Ishikawa (cell line): ENCODE measurements at regions not wholly inside any gene's neighbourhood (a gene's known extent, or its start where the extent isn't known, plus 50 kb on each side); places are given as distances from the start of the nearest gene placed in this dataset.

Experiments
- CEBPB ChIP-seq: IDR thresholded peaks from 2 replicates; pipeline ENCODE4 v1.6.1; 2012
- CREB1 ChIP-seq: IDR thresholded peaks from 2 replicates; pipeline ENCODE4 v1.6.1; 2012; ENCODE audit warnings: low read depth
- EGR1 ChIP-seq: IDR thresholded peaks from 2 replicates; pipeline ENCODE4 v1.6.1; 2012
- EP300 ChIP-seq: IDR thresholded peaks from 2 replicates; pipeline ENCODE4 v1.6.1; 2012; ENCODE audit warnings: borderline replicate concordance
- FOXM1 ChIP-seq: IDR thresholded peaks from 2 replicates; pipeline ENCODE4 v1.6.1; 2012; ENCODE audit warnings: low read depth, borderline replicate concordance
- MAX ChIP-seq: IDR thresholded peaks from 2 replicates; pipeline ENCODE4 v1.6.1; 2012
- NFIC ChIP-seq: IDR thresholded peaks from 2 replicates; pipeline ENCODE4 v1.6.1; 2012
- RAD21 ChIP-seq: IDR thresholded peaks from 2 replicates; pipeline ENCODE4 v1.6.1; 2012; ENCODE audit warnings: low read depth
- REST ChIP-seq: IDR thresholded peaks from 2 replicates; pipeline ENCODE4 v1.6.1; 2012; ENCODE audit warnings: low read depth, mild to moderate bottlenecking
- TAF1 ChIP-seq: IDR thresholded peaks from 2 replicates; pipeline ENCODE4 v1.6.1; 2012; ENCODE audit warnings: low read depth, mild to moderate bottlenecking
- TCF12 ChIP-seq: IDR thresholded peaks from 2 replicates; pipeline ENCODE4 v1.6.1; 2012; ENCODE audit warnings: low read depth
- TEAD4 ChIP-seq: IDR thresholded peaks from 2 replicates; pipeline ENCODE4 v1.6.1; 2012
- USF1 ChIP-seq: IDR thresholded peaks from 2 replicates; pipeline ENCODE4 v1.6.1; 2012
- YY1 ChIP-seq: IDR thresholded peaks from 2 replicates; pipeline ENCODE4 v1.6.1; 2012; ENCODE audit warnings: low read depth
- ZBTB7A ChIP-seq: IDR thresholded peaks from 2 replicates; pipeline ENCODE4 v1.6.1; 2012; ENCODE audit warnings: low read depth

- TF ChIP-seq ZBTB7A = no peak
- no peak for TF ChIP-seq FOXM1
- no peak for TF ChIP-seq EP300
- TF ChIP-seq CEBPB = no peak
- no peak for TF ChIP-seq RAD21
- TF ChIP-seq TAF1 = no peak
- no peak for TF ChIP-seq NFIC
- no peak for TF ChIP-seq EGR1
Observed at GRCh38 chr2:58731488-58731869, 490.4 kb upstream of the FANCL start.

- TF ChIP-seq MAX = no peak
- no peak for TF ChIP-seq RAD21
- TF ChIP-seq EP300 = no peak
- TF ChIP-seq CREB1 = no peak
- no peak for TF ChIP-seq ZBTB7A
- TF ChIP-seq TCF12 = no peak
- TF ChIP-seq EGR1 = no peak
- no peak for TF ChIP-seq FOXM1
Observed at GRCh38 chr2:58730764-58731487, 489.8 kb upstream of the FANCL start.

- TF ChIP-seq CREB1 (no peak), REST (no peak), EGR1 (no peak)
Observed at GRCh38 chr2:58727981-58728656, 487.0 kb upstream of the FANCL start.

- TF ChIP-seq YY1 (no peak), MAX (no peak), TCF12 (no peak)
Observed at GRCh38 chr2:58721912-58722591, 480.9 kb upstream of the FANCL start.

GRCh38 chr2:58720770-58721697 is 479.9 kb upstream of the FANCL start:
- TF ChIP-seq NFIC (no peak), FOXM1 (no peak)

- TF ChIP-seq YY1 (no peak), TAF1 (no peak), CEBPB (no peak), REST (no peak), FOXM1 (no peak), NFIC (no peak), EP300 (no peak), MAX (no peak), CREB1 (no peak), RAD21 (no peak), ZBTB7A (no peak), TEAD4 (no peak), TCF12 (no peak), USF1 (no peak), EGR1 (no peak)
Observed at GRCh38 chr2:58720033-58720769, 479.1 kb upstream of the FANCL start.
